HEK293 (cell line): ENCODE measurements at regions not wholly inside any gene's neighbourhood (a gene's known extent, or its start where the extent isn't known, plus 50 kb on each side); places are given as distances from the start of the nearest gene placed in this dataset.

Source experiments
- CTCF ChIP-seq: fragments of 450-650 bp; formaldehyde crosslinking; IDR thresholded peaks from 2 replicates; pipeline ENCODE4 v1.5.1; 2016; ENCODE audit warnings: missing biosample characterization, missing genetic modification characterization
- PBX3 ChIP-seq: sonication (generic); formaldehyde crosslinking; IDR thresholded peaks from 2 replicates; pipeline ENCODE4 v1.8.1; 2022; ENCODE audit warnings: mild to moderate bottlenecking, moderate library complexity, missing genetic modification reagents
- PRDM2 ChIP-seq: fragments of 450-650 bp; formaldehyde crosslinking; IDR thresholded peaks from 2 replicates; pipeline ENCODE4 v1.5.1; 2016; ENCODE audit warnings: missing biosample characterization, missing genetic modification characterization, borderline replicate concordance
- REST ChIP-seq: fragments of 450-650 bp; formaldehyde crosslinking; IDR thresholded peaks from 2 replicates; pipeline ENCODE4 v1.5.1; 2016; ENCODE audit warnings: missing biosample characterization, missing genetic modification characterization
- SP2 ChIP-seq: fragments of 450-650 bp; formaldehyde crosslinking; IDR thresholded peaks from 2 replicates; pipeline ENCODE4 v1.5.1; 2016; ENCODE audit warnings: missing biosample characterization, missing genetic modification characterization
- ZBTB7A ChIP-seq: fragments of 450-650 bp; formaldehyde crosslinking; IDR thresholded peaks from 2 replicates; pipeline ENCODE4 v1.5.1; 2016; ENCODE audit warnings: low read depth, missing biosample characterization, missing genetic modification characterization
- ZNF398 ChIP-seq: fragments of 450-650 bp; formaldehyde crosslinking; IDR thresholded peaks from 2 replicates; pipeline ENCODE4 v1.5.1; 2017; ENCODE audit warnings: missing biosample characterization, missing genetic modification characterization
- ZNF48 ChIP-seq: fragments of 450-650 bp; formaldehyde crosslinking; IDR thresholded peaks from 2 replicates; pipeline ENCODE4 v1.5.1; 2016; ENCODE audit warnings: missing biosample characterization, missing genetic modification characterization
- ZNF513 ChIP-seq: fragments of 450-650 bp; IDR thresholded peaks from 2 replicates; pipeline ENCODE4 v1.5.1; 2018; ENCODE audit warnings: missing biosample characterization, missing genetic modification characterization
- ZNF610 ChIP-seq: fragments of 450-650 bp; formaldehyde crosslinking; IDR thresholded peaks from 2 replicates; pipeline ENCODE4 v1.5.1; 2016; ENCODE audit warnings: missing biosample characterization, missing genetic modification characterization, borderline replicate concordance

GRCh38 chr11:101705972-101706371 lies 122.2 kb upstream of the TRPC6 start:
- TF ChIP-seq ZNF48: no peak
- no peak for TF ChIP-seq CTCF (tag by site-specific recombination)
- TF ChIP-seq ZNF513 (tag by site-specific recombination): no peak
- no peak for TF ChIP-seq PRDM2 (tag by site-specific recombination)
- no peak for TF ChIP-seq SP2 (tag by site-specific recombination)
- TF ChIP-seq ZBTB7A (tag by site-specific recombination): no peak
- TF ChIP-seq PBX3: no peak
- TF ChIP-seq ZNF398: no peak
- TF ChIP-seq REST (tag by site-specific recombination): no peak
- no peak for TF ChIP-seq ZNF610 (tag by site-specific recombination)
